H1 (cell line): ENCODE measurements at regions not wholly inside any gene's neighbourhood (a gene's known extent, or its start where the extent isn't known, plus 50 kb on each side); places are given as distances from the start of the nearest gene placed in this dataset.

Experiments
- CTCF ChIA-PET: fragments of 300-600 bp; sonication (Branson Sonifier 250); formaldehyde crosslinking; loops from one replicate; lab custom pipeline; 2021; ENCODE audit not compliant: partially characterized antibody; lab: Charles Lee
- POLR2A ChIA-PET: fragments of 300-600 bp; sonication (Branson Sonifier 250); formaldehyde crosslinking; loops from one replicate; lab custom pipeline; 2021; ENCODE audit warnings: inconsistent platforms; ENCODE audit not compliant: partially characterized antibody; lab: Charles Lee
- DNase-seq, 2 experiments: peaks; one replicate each; pipeline versions ENCODE4 v3.0.0 to v3.0.0-alpha.2; 2010 to 2022; ENCODE audit warnings: low spot score in 2 of 2, low read depth in 1 of 2, mixed read lengths in 1 of 2
- FAIRE-seq: peaks from 2 replicates; lab custom pipeline; 2011; peaks lifted over from hg19 to GRCh38; lab: Jason Lieb, UNC
- H2AFZ ChIP-seq: 2 replicates; pipeline ENCODE4 v1.8.1; 2012; ENCODE audit warnings: low read length, inconsistent platforms
- H2AK5ac ChIP-seq: 2 replicates; pipeline ENCODE4 v1.6.1; 2013; ENCODE audit warnings: low read depth, low read length
- H2BK120ac ChIP-seq: replicated peaks from 2 replicates; pipeline ENCODE3; 2013; ENCODE audit warnings: low read depth, low read length, inconsistent platforms
- H2BK12ac ChIP-seq: 2 replicates; pipeline ENCODE4 v1.6.1; 2013; ENCODE audit warnings: low read depth, low read length
- H2BK15ac ChIP-seq: 2 replicates; pipeline ENCODE4 v1.6.1; 2013; ENCODE audit warnings: low read length
- H2BK20ac ChIP-seq: 2 replicates; pipeline ENCODE4 v1.6.1; 2013; ENCODE audit warnings: low read length
- H2BK5ac ChIP-seq: 2 replicates; pipeline ENCODE4 v1.6.1; 2013; ENCODE audit warnings: low read depth, low read length
- H3K14ac ChIP-seq: 2 replicates; pipeline ENCODE4 v1.6.1; 2013; ENCODE audit warnings: inconsistent platforms; ENCODE audit not compliant: insufficient read length
- H3K18ac ChIP-seq: 2 replicates; pipeline ENCODE4 v1.6.1; 2013; ENCODE audit warnings: low read length; ENCODE audit errors: extremely low read depth
- H3K23ac ChIP-seq: 2 replicates; pipeline ENCODE4 v1.6.1; 2013; ENCODE audit warnings: inconsistent platforms; ENCODE audit not compliant: insufficient read length
- H3K23me2 ChIP-seq: 2 replicates; pipeline ENCODE4 v1.6.1; 2013; ENCODE audit warnings: low read depth, low read length
- H3K27ac ChIP-seq: 2 replicates; pipeline ENCODE4 v1.6.1; 2011; ENCODE audit warnings: low read depth, low read length, inconsistent platforms
- H3K27me3 ChIP-seq, 4 experiments: replicated peaks in 1 of 4; 1 replicate in 1 of 4; 2 replicates in 3 of 4; pipeline versions ENCODE4 v1.6.1 to v1.8.1; 2011 to 2013; ENCODE audit warnings: low read length in 3 of 4, mild to moderate bottlenecking in 3 of 4, inconsistent platforms in 2 of 4, mixed read lengths in 2 of 4, moderate library complexity in 1 of 4; ENCODE audit not compliant: control insufficient read depth in 3 of 4, insufficient read depth in 3 of 4; ENCODE audit errors: extremely low read depth in 1 of 4
- H3K36me3 ChIP-seq, 4 experiments: 2 replicates each; pipeline versions ENCODE4 v1.6.1 to v1.8.1; 2011 to 2013; ENCODE audit warnings: mild to moderate bottlenecking in 4 of 4, low read length in 3 of 4, moderate library complexity in 2 of 4, control low read depth in 1 of 4, inconsistent platforms in 1 of 4; ENCODE audit not compliant: insufficient read depth in 4 of 4, control insufficient read depth in 2 of 4
- H3K4ac ChIP-seq: replicated peaks from 2 replicates; pipeline ENCODE3; 2013; ENCODE audit warnings: low read length, low read depth, mixed read lengths, inconsistent platforms; ENCODE audit not compliant: insufficient read length
- H3K4me1 ChIP-seq, 4 experiments: replicated peaks in 1 of 4; 1 replicate in 1 of 4; 2 replicates in 3 of 4; pipeline versions ENCODE4 v1.6.1 to v1.8.1; 2011 to 2013; ENCODE audit warnings: low read length in 3 of 4, inconsistent platforms in 2 of 4, mixed read lengths in 1 of 4; ENCODE audit not compliant: insufficient read depth in 4 of 4, control insufficient read depth in 3 of 4
- H3K4me2 ChIP-seq, 2 experiments: 2 replicates each; pipeline versions ENCODE4 v1.6.1 to v1.8.1; 2011 to 2013; ENCODE audit warnings: low read depth in 2 of 2, low read length in 2 of 2, control low read depth in 1 of 2, inconsistent platforms in 1 of 2, mild to moderate bottlenecking in 1 of 2; ENCODE audit not compliant: insufficient read depth in 1 of 2
- H3K4me3 ChIP-seq, 4 experiments: fragments of 200-600, 300-600 bp in 1 of 4; sonication (generic), shearing (Covaris generic), sonication (Bioruptor Twin) in 1 of 4; 2 replicates each; pipeline versions ENCODE4 v1.5.1 to v1.8.1; 2011 to 2016; ENCODE audit warnings: low read length in 4 of 4, low read depth in 3 of 4, control low read depth in 2 of 4, inconsistent platforms in 2 of 4, mild to moderate bottlenecking in 2 of 4, mixed read lengths in 1 of 4, moderate library complexity in 1 of 4; ENCODE audit not compliant: insufficient read depth in 2 of 4; ENCODE audit errors: extremely low read depth in 1 of 4
- H3K56ac ChIP-seq: replicated peaks from 2 replicates; pipeline ENCODE3; 2013; ENCODE audit warnings: low read depth, mild to moderate bottlenecking, mixed read lengths, low read length, inconsistent platforms; ENCODE audit not compliant: insufficient read length
- H3K79me1 ChIP-seq: 2 replicates; pipeline ENCODE4 v1.6.1; 2013; ENCODE audit warnings: low read depth, low read length, control low read depth
- H3K79me2 ChIP-seq, 2 experiments: 2 replicates each; pipeline versions ENCODE4 v1.6.1 to v1.8.1; 2012 to 2013; ENCODE audit warnings: low read length in 2 of 2, mild to moderate bottlenecking in 2 of 2, inconsistent platforms in 1 of 2; ENCODE audit not compliant: insufficient read depth in 2 of 2, control insufficient read depth in 1 of 2
- H3K9ac ChIP-seq, 4 experiments: replicated peaks in 1 of 4; 1 replicate in 1 of 4; 2 replicates in 3 of 4; pipeline versions ENCODE4 v1.6.1 to v1.8.1; 2011 to 2013; ENCODE audit warnings: low read depth in 3 of 4, low read length in 3 of 4, control low read depth in 2 of 4, mild to moderate bottlenecking in 2 of 4, moderate library complexity in 2 of 4, inconsistent platforms in 1 of 4; ENCODE audit errors: extremely low read depth in 1 of 4
- H3K9me3 ChIP-seq, 2 experiments: 2 replicates each; pipeline versions ENCODE4 v1.6.1 to v1.8.1; 2012 to 2013; ENCODE audit warnings: mild to moderate bottlenecking in 2 of 2, moderate library complexity in 2 of 2, control low read depth in 1 of 2, inconsistent platforms in 1 of 2, low read depth in 1 of 2, low read length in 1 of 2, mixed read lengths in 1 of 2; ENCODE audit not compliant: insufficient read depth in 2 of 2
- H4K20me1 ChIP-seq, 2 experiments: replicated peaks in 1 of 2; 2 replicates each; pipeline versions ENCODE3 to v1.8.1; 2011 to 2013; ENCODE audit warnings: inconsistent platforms in 2 of 2, low read length in 2 of 2, mild to moderate bottlenecking in 1 of 2; ENCODE audit not compliant: insufficient read depth in 2 of 2, control insufficient read depth in 1 of 2
- H4K5ac ChIP-seq: 2 replicates; pipeline ENCODE4 v1.6.1; 2013; ENCODE audit warnings: low read length, low read depth, mixed read lengths, inconsistent platforms; ENCODE audit not compliant: insufficient read length
- H4K8ac ChIP-seq: 2 replicates; pipeline ENCODE4 v1.8.0; 2013; ENCODE audit warnings: mild to moderate bottlenecking, moderate library complexity, low read length, inconsistent platforms; ENCODE audit not compliant: insufficient read depth; ENCODE audit errors: extremely low read depth
- H4K91ac ChIP-seq: replicated peaks from 2 replicates; pipeline ENCODE3; 2013; ENCODE audit warnings: low read length, mixed read lengths, inconsistent platforms; ENCODE audit not compliant: insufficient read length
- BCL11A ChIP-seq, 2 experiments: IDR thresholded peaks; one replicate each; pipeline ENCODE4 v1.6.1; 2011; ENCODE audit warnings: low read depth in 2 of 2, low read length in 2 of 2, mild to moderate bottlenecking in 2 of 2
- CHD2 ChIP-seq: IDR thresholded peaks from 2 replicates; pipeline ENCODE4 v1.6.1; 2012; ENCODE audit warnings: low read length, improper control_type of control experiment
- CTBP2 ChIP-seq: IDR thresholded peaks from 2 replicates; pipeline ENCODE4 v1.7.0; 2011; ENCODE audit warnings: borderline replicate concordance, mild to moderate bottlenecking, moderate library complexity, mixed read lengths, low read length; ENCODE audit not compliant: insufficient read depth, insufficient read length
- EGR1 ChIP-seq: IDR thresholded peaks from 2 replicates; pipeline ENCODE4 v1.6.1; 2011; ENCODE audit warnings: low read depth, low read length, borderline replicate concordance
- GTF2F1 ChIP-seq: IDR thresholded peaks from 2 replicates; pipeline ENCODE4 v1.6.1; 2012; ENCODE audit warnings: low read depth, low read length, improper control_type of control experiment, borderline replicate concordance
- JUND ChIP-seq: IDR thresholded peaks from 2 replicates; pipeline ENCODE4 v1.6.1; 2011; ENCODE audit warnings: mild to moderate bottlenecking, improper control_type of control experiment, low read length
- KDM4A ChIP-seq: IDR thresholded peaks from one replicate; pipeline ENCODE4 v1.7.1; 2012; ENCODE audit warnings: low read depth, mild to moderate bottlenecking, moderate library complexity, low read length, inconsistent platforms; ENCODE audit not compliant: severe bottlenecking
- POLR2A ChIP-seq, 2 experiments: IDR thresholded peaks; 1 replicate in 1 of 2; 2 replicates in 1 of 2; pipeline ENCODE4 v1.6.1; 2011; ENCODE audit warnings: low read depth in 2 of 2, low read length in 2 of 2, mild to moderate bottlenecking in 2 of 2; ENCODE audit errors: control extremely low read depth in 1 of 2
- SAP30 ChIP-seq: fragments of 300-600 bp; sonication (generic); IDR thresholded peaks from 2 replicates; pipeline ENCODE4 v1.7.1; 2012; ENCODE audit warnings: low read length, moderate library complexity, mild to moderate bottlenecking, inconsistent platforms; ENCODE audit not compliant: insufficient read depth, insufficient replicate concordance
- SP4 ChIP-seq: IDR thresholded peaks from 2 replicates; pipeline ENCODE4 v1.6.1; 2012; ENCODE audit warnings: low read length, inconsistent platforms
- SRF ChIP-seq: IDR thresholded peaks from 2 replicates; pipeline ENCODE4 v1.6.1; 2011; ENCODE audit warnings: mild to moderate bottlenecking, low read depth, low read length, moderate library complexity
- SUZ12 ChIP-seq: fragments of 200-600 bp; sonication (generic); IDR thresholded peaks from 2 replicates; pipeline ENCODE4 v1.6.1; 2012; ENCODE audit warnings: mild to moderate bottlenecking, inconsistent platforms, low read length, moderate library complexity, mixed read lengths
- TAF1 ChIP-seq: IDR thresholded peaks from 2 replicates; pipeline ENCODE4 v1.6.1; 2011; ENCODE audit warnings: mild to moderate bottlenecking, low read depth, low read length
- TBP ChIP-seq: IDR thresholded peaks from 2 replicates; pipeline ENCODE4 v1.6.1; 2011; ENCODE audit warnings: low read depth, low read length, improper control_type of control experiment
- TEAD4 ChIP-seq: IDR thresholded peaks from 2 replicates; pipeline ENCODE4 v1.6.1; 2012; ENCODE audit warnings: low read depth, low read length, inconsistent platforms, mixed read lengths
- ZNF274 ChIP-seq: IDR thresholded peaks from 2 replicates; pipeline ENCODE4 v1.7.0; 2012; ENCODE audit warnings: low read length, borderline replicate concordance; ENCODE audit errors: extremely low read depth
- WGBS, 2 experiments: shearing (Covaris generic) in 1 of 2; methylation state at CpG; one replicate each; pipeline versions ENCODE4 v1.1.6 to v1.1.7; 2013 to 2015; ENCODE audit warnings: low lambda C conversion rate in 2 of 2, mixed read lengths in 2 of 2, inconsistent platforms in 1 of 2, low coverage in 1 of 2, missing lambda C conversion rate in 1 of 2; ENCODE audit not compliant: insufficient replicate concordance in 2 of 2, insufficient coverage in 1 of 2, insufficient read length in 1 of 2; ENCODE audit errors: extremely low coverage in 1 of 2, missing lambda C conversion rate in 1 of 2; 5-methylcytosine and 5-hydroxymethylcytosine counted together

DNA sequence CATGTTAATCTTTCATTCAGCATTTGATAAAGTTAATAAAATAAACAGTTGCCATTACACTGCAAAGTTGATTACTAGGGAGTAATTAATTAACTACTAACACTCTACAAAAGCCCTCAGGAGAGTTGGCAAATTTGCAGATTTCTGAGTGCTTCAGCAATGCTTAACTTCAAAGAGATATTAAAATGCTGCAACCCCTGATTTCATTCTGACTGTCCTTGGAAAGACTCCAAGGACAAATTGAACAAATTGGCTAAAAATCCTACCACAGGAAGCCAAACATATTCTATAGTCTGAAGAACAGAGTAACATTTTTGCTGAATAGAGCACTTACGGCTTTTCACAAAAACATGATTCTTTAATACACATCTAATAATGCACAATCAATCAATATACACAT lies 1543.0 kb downstream of the SLITRK5 start:
- Histone ChIP-seq H4K5ac (no peak overlapping the region), H3K4me2 (no peak overlapping the region), H2BK20ac (no peak overlapping the region), H3K9me3 (no peaks in the 10 kb centered on the region), H3K27ac (no peak overlapping the region), H2BK15ac (no peak overlapping the region), H2BK5ac (no peak overlapping the region), H3K14ac (no peak overlapping the region), H3K4me3 (no peak overlapping the region), H2AK5ac (no peak overlapping the region), H3K23me2 (no peaks in the 10 kb centered on the region), H3K79me1 (no peaks in the 10 kb centered on the region), H3K4me1 (no peaks in the 10 kb centered on the region), H4K20me1 (no peaks in the 10 kb centered on the region), H3K18ac (no peak overlapping the region), H4K91ac (no peak overlapping the region), H3K79me2 (no peaks in the 10 kb centered on the region), H3K9ac (no peak overlapping the region), H3K56ac (no peak overlapping the region), H3K27me3 (no peaks in the 10 kb centered on the region), H4K8ac (no peak overlapping the region), H2BK12ac (no peak overlapping the region), H3K23ac (no peak overlapping the region), H2BK120ac (no peak overlapping the region), H3K36me3 (no peaks in the 10 kb centered on the region), H2AFZ (no peak overlapping the region), H3K4ac (no peak overlapping the region)
- FAIRE-seq: no peak
- TF ChIP-seq TAF1: no peak
- no peak for TF ChIP-seq TBP
- no peak for TF ChIP-seq TEAD4
- TF ChIP-seq SP4: no peak
- TF ChIP-seq BCL11A (IDR thresholded peaks at IDR 0.05; ENCODE audit: low read depth in 2 of 2, low read length in 2 of 2): no peak
- no peak for TF ChIP-seq GTF2F1
- TF ChIP-seq SUZ12: no peak
- no peak for TF ChIP-seq JUND
- no peak for TF ChIP-seq SAP30
- no peak for TF ChIP-seq POLR2A (IDR thresholded peaks at IDR 0.05; ENCODE audit: control extremely low read depth in 1 of 2, low read depth in 2 of 2, low read length in 2 of 2)
- no peak for TF ChIP-seq CTBP2
- TF ChIP-seq KDM4A: no peak
- no peak for TF ChIP-seq ZNF274
- no peak for TF ChIP-seq CHD2
- no peak for TF ChIP-seq EGR1
- no peak for TF ChIP-seq SRF
- CTCF ChIA-PET: interaction anchor here (1.0 kb wide), 1 partner anchor 12 kb away, joined by 3 read pairs; no protein-coding TSS in a partner anchor
- DNase-seq: no peak
- POLR2A ChIA-PET: no interaction called here
- 90% methylated on average over 1 of the region's 1 CpG; no CpG with 5 or more reads in 1 of the 2 experiments for WGBS, 2 experiments
